Duodenal mucosa (tissue), 2 donors: ENCODE measurements at regions not wholly inside any gene's neighbourhood (a gene's known extent, or its start where the extent isn't known, plus 50 kb on each side); places are given as distances from the start of the nearest gene placed in this dataset.
"Not testable (repeated sequence)": the region's sequence is repeated elsewhere in the genome, so short reads cannot be mapped to it uniquely, and the experiment has no call there.

ENCODE experiments used
- H3K27ac ChIP-seq: one replicate; pipeline ENCODE4 v1.7.0; 2013; ENCODE audit warnings: low read depth, low read length
- H3K27me3 ChIP-seq, 2 donors: one replicate each; pipeline ENCODE4 v1.7.0; 2013; ENCODE audit warnings: low read length in 2 of 2, control low read depth in 1 of 2; ENCODE audit not compliant: insufficient read depth in 2 of 2, control insufficient read depth in 1 of 2
- H3K36me3 ChIP-seq, 2 donors: one replicate each; pipeline ENCODE4 v1.7.0; 2013; ENCODE audit warnings: low read length in 2 of 2, control low read depth in 1 of 2; ENCODE audit not compliant: insufficient read depth in 2 of 2, control insufficient read depth in 1 of 2
- H3K4me1 ChIP-seq, 2 donors: one replicate each; pipeline ENCODE4 v1.7.0; 2013; ENCODE audit warnings: low read length in 2 of 2, control low read depth in 1 of 2; ENCODE audit not compliant: insufficient read depth in 2 of 2, control insufficient read depth in 1 of 2
- H3K4me3 ChIP-seq, 2 donors: one replicate each; pipeline ENCODE4 v1.7.0; 2013; ENCODE audit warnings: low read length in 2 of 2, low read depth in 1 of 2
- H3K9ac ChIP-seq, 2 donors: one replicate each; pipeline ENCODE4 v1.7.0; 2013; ENCODE audit warnings: low read length in 2 of 2, low read depth in 1 of 2
- H3K9me3 ChIP-seq, 2 donors: one replicate each; pipeline ENCODE4 v1.7.0; 2013; ENCODE audit warnings: low read length in 2 of 2, control low read depth in 1 of 2; ENCODE audit not compliant: control insufficient read depth in 1 of 2

DNA sequence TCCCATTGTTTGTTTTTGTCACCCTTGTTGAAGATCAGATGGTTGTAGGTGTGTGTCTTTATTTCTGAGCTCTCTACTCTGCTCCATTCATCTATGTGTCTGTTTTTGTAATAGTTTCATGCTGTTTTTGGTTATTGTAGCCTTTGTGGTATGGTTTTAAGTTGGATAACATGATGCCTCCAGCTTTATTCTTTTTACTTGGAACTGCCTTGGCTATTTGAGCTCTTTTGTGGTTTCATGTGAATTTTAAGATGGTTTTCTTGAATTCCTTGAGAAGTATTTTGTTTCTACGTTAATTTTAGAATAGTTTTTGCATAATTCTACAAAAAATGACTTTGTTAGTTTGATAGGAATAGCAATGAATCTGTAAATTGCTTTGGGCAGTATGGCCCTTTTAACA lies 170.0 kb upstream of the IGFBP3 start:
- Histone ChIP-seq H3K27me3 (no peaks in the 10 kb centered on the region), H3K4me1 (no peaks in the 10 kb centered on the region), H3K9ac (no peak overlapping the region), H3K4me3 (no peak overlapping the region), H3K36me3 (no peaks in the 10 kb centered on the region), H3K27ac (no peak overlapping the region), H3K9me3 (no peaks in the 10 kb centered on the region)

GRCh38 chr7:46089281-46089680 lies 168.2 kb upstream of the IGFBP3 start:
- Histone ChIP-seq H3K27ac (no peak overlapping the region), H3K36me3 (no peaks in the 10 kb centered on the region), H3K9me3 (no peaks in the 10 kb centered on the region), H3K4me3 (no peak overlapping the region), H3K27me3 (no peaks in the 10 kb centered on the region), H3K9ac (no peak overlapping the region), H3K4me1 (no peaks in the 10 kb centered on the region)

DNA sequence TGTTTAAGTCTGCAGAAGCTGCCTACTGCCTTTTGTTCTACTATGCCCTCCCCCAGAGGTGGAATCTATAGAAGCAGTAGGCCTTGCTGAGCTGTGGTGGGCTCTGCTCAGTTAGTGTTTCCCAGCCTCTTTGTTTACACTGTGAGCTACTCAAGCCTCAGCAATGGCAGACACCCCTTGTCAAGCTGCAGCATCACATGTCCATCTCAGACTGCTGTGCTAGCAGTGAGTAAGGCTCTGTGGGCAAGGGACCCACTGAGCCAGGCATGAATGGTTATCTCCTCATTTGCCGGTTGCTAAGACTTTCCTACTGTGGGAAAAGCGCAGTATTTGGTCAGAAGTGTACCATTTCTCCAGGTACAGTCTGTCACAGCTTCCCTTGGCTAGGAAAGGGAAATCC lies 167.4 kb upstream of the IGFBP3 start:
- not testable (repeated sequence) for H3K4me3 ChIP-seq, H3K27ac ChIP-seq, H3K27me3 ChIP-seq, H3K36me3 ChIP-seq, H3K9me3 ChIP-seq, H3K4me1 ChIP-seq, H3K9ac ChIP-seq

DNA sequence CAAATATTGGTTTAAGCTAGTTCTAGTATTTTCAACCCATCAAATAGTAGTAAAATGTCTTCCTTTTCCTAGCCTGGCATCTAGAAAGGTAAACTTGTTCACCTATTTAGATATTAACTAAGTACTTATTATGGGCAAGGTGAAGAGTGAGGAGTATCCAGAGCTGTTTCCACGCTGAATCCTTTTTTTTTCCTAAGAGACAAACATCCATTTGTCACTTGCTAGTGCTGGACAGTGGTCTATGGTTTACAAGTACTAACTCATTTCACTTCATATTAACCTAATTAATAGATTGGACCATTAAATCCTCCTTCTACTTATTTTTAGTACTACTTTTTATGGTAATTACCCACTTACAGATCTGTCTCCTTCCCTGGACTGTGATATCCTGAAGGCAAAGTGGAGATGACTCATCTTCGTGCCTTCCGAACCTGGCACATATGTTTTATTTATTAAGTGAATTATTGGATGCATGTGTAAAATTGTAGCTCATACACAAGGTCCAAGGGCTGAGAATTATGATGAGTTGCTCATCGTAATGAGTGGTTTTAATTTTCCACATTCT lies 159.6 kb upstream of the IGFBP3 start:
- Histone ChIP-seq H3K27me3 (no peaks in the 10 kb centered on the region), H3K36me3 (no peaks in the 10 kb centered on the region), H3K27ac (no peak overlapping the region), H3K9ac (no peak overlapping the region), H3K4me3 (no peak overlapping the region), H3K4me1 (no peaks in the 10 kb centered on the region), H3K9me3 (no peaks in the 10 kb centered on the region)

DNA sequence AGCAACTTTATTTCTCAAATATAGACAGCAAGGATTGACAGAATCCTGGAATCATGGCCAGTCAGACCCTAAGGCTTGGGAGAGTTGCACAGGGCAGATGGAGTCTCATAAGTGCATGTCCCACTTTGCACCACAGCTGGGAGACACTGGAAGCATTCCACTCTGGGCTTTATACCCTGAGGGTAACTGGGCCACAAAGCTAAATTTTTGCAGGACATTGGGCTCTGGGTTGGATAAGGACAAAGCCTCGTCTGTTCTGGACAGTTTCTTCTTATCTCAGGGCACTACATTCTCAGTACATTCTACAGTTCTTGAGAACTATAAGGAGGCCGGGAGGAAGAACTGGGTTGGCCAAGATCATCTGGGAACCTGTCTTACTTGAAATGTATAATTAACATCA lies 158.3 kb upstream of the IGFBP3 start:
- Histone ChIP-seq H3K4me3 (no peak overlapping the region), H3K36me3 (no peaks in the 10 kb centered on the region)

GRCh38 chr7:46076527-46076926 lies 155.5 kb upstream of the IGFBP3 start:
- Histone ChIP-seq H3K27ac (no peak overlapping the region), H3K4me1 (no peaks in the 10 kb centered on the region), H3K27me3 (no peaks in the 10 kb centered on the region), H3K9ac (no peak overlapping the region), H3K4me3 (no peak overlapping the region), H3K9me3 (no peaks in the 10 kb centered on the region), H3K36me3 (no peaks in the 10 kb centered on the region)

More for the DNA sequence above, 158.3 kb upstream of the IGFBP3 start:
- H3K4me1 ChIP-seq, result no peaks in the 10 kb centered on the region
- no peak overlapping the region for H3K9ac ChIP-seq
- H3K27ac ChIP-seq, result no peak overlapping the region
- H3K27me3 ChIP-seq, result no peaks in the 10 kb centered on the region
- no peaks in the 10 kb centered on the region for H3K9me3 ChIP-seq

DNA sequence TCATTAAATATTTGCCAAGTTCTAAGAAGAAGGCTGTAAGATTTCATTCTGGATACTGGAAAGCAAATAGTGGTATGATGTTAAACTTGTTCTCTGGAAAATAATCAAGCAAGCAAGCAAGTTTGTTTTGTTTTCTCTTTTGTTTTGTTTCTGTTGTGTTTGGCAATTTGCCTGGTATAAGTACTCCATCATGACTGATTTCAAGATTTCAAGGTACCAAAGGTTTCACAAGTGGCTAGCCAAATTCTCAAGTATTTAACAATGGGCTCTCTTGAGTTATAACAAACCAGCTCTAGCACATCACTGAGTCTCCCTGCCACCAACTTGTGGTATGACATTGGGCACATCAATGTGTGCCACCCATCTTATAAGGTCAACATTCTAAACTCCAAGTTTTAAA lies 151.7 kb upstream of the IGFBP3 start:
- H3K36me3 ChIP-seq, result no peaks in the 10 kb centered on the region

GRCh38 chr7:46071601-46072000 lies 150.5 kb upstream of the IGFBP3 start:
- H3K36me3 ChIP-seq, result no peaks in the 10 kb centered on the region
- no peaks in the 10 kb centered on the region for H3K4me1 ChIP-seq
- no peaks in the 10 kb centered on the region for H3K27me3 ChIP-seq
- H3K4me3 ChIP-seq, result no peak overlapping the region
- no peaks in the 10 kb centered on the region for H3K9me3 ChIP-seq
- H3K27ac ChIP-seq, result no peak overlapping the region
- no peak overlapping the region for H3K9ac ChIP-seq

More for the DNA sequence above, 151.7 kb upstream of the IGFBP3 start:
- H3K9me3 ChIP-seq, result no peaks in the 10 kb centered on the region
- no peak overlapping the region for H3K27ac ChIP-seq
- H3K4me3 ChIP-seq, result no peak overlapping the region
- H3K4me1 ChIP-seq, result no peaks in the 10 kb centered on the region
- no peaks in the 10 kb centered on the region for H3K27me3 ChIP-seq
- no peak overlapping the region for H3K9ac ChIP-seq

- no peak overlapping the region for H3K27ac ChIP-seq
- no peaks in the 10 kb centered on the region for H3K36me3 ChIP-seq
- no peaks in the 10 kb centered on the region for H3K9me3 ChIP-seq
- H3K9ac ChIP-seq, result no peak overlapping the region
- no peaks in the 10 kb centered on the region for H3K4me1 ChIP-seq
- H3K4me3 ChIP-seq, result no peak overlapping the region
- no peaks in the 10 kb centered on the region for H3K27me3 ChIP-seq
Measured at GRCh38 chr7:46071076-46071475, 150.0 kb upstream of the IGFBP3 start.

GRCh38 chr7:46068159-46068558 lies 147.1 kb upstream of the IGFBP3 start:
- no peak overlapping the region for H3K4me3 ChIP-seq
- H3K27ac ChIP-seq, result no peak overlapping the region
- H3K27me3 ChIP-seq, result no peaks in the 10 kb centered on the region
- H3K9me3 ChIP-seq, result no peaks in the 10 kb centered on the region
- no peaks in the 10 kb centered on the region for H3K36me3 ChIP-seq
- H3K9ac ChIP-seq, result no peak overlapping the region
- no peaks in the 10 kb centered on the region for H3K4me1 ChIP-seq
